GM21367 (cell line): ENCODE measurements at regions not wholly inside any gene's neighbourhood (a gene's known extent, or its start where the extent isn't known, plus 50 kb on each side); places are given as distances from the start of the nearest gene placed in this dataset.

Experiments used
- ATAC-seq: cut with Tn5 transposase; IDR thresholded peaks from one replicate; pipeline ENCODE4 v1.9.1; 2021; ENCODE audit not compliant: unreplicated experiment

- no peak for ATAC-seq
Observed at GRCh38 chr3:80244390-80244789, 476.6 kb upstream of the ROBO1 start.

GRCh38 chr3:80241791-80242190 is 474.0 kb upstream of the ROBO1 start:
- no peak for ATAC-seq

GRCh38 chr3:80239301-80239700 is 471.5 kb upstream of the ROBO1 start:
- ATAC-seq, result no peak

- no peak for ATAC-seq
Observed at GRCh38 chr3:80238606-80239005, 470.8 kb upstream of the ROBO1 start.

- no peak for ATAC-seq
Observed at GRCh38 chr3:80238152-80238551, 470.4 kb upstream of the ROBO1 start.

GRCh38 chr3:80234706-80235105 is 466.9 kb upstream of the ROBO1 start:
- ATAC-seq, result no peak

- ATAC-seq, result no peak
Observed at GRCh38 chr3:80233576-80233975, 465.8 kb upstream of the ROBO1 start.

GRCh38 chr3:80232760-80233159 is 465.0 kb upstream of the ROBO1 start:
- no peak for ATAC-seq

- no peak for ATAC-seq
Observed at GRCh38 chr3:80230962-80231361, 463.2 kb upstream of the ROBO1 start.

GRCh38 chr3:80227216-80227615 is 459.4 kb upstream of the ROBO1 start:
- no peak for ATAC-seq

GRCh38 chr3:80215191-80215590 is 447.4 kb upstream of the ROBO1 start:
- ATAC-seq, result no peak

GRCh38 chr3:80213086-80213485 is 445.3 kb upstream of the ROBO1 start:
- no peak for ATAC-seq

GRCh38 chr3:80192936-80193335 is 425.1 kb upstream of the ROBO1 start:
- no peak for ATAC-seq

- ATAC-seq, result no peak
Observed at GRCh38 chr3:80190051-80190450, 422.3 kb upstream of the ROBO1 start.

- no peak for ATAC-seq
Observed at GRCh38 chr3:80187981-80188380, 420.2 kb upstream of the ROBO1 start.

- no peak for ATAC-seq
Observed at GRCh38 chr3:80159990-80160506, 392.2 kb upstream of the ROBO1 start.

GRCh38 chr3:80158332-80158731 is 390.5 kb upstream of the ROBO1 start:
- no peak for ATAC-seq

- no peak for ATAC-seq
Observed at GRCh38 chr3:80157546-80157945, 389.7 kb upstream of the ROBO1 start.

- no peak for ATAC-seq
Observed at GRCh38 chr3:80152692-80153091, 384.9 kb upstream of the ROBO1 start.

- no peak for ATAC-seq
Observed at GRCh38 chr3:80142714-80143113, 374.9 kb upstream of the ROBO1 start.

GRCh38 chr3:80141557-80141956 is 373.8 kb upstream of the ROBO1 start:
- ATAC-seq, result no peak

GRCh38 chr3:80116281-80116680 is 348.5 kb upstream of the ROBO1 start:
- ATAC-seq, result no peak

- no peak for ATAC-seq
Observed at GRCh38 chr3:80114694-80115093, 346.9 kb upstream of the ROBO1 start.

GRCh38 chr3:80113331-80113730 is 345.5 kb upstream of the ROBO1 start:
- no peak for ATAC-seq
